ENCODE measurements at regions not wholly inside any gene's neighbourhood (a gene's known extent, or its start where the extent isn't known, plus 50 kb on each side); places are given as distances from the start of the nearest gene placed in this dataset.

GRCh38 chr6:118740372-118740771 lies 89.0 kb upstream of the CEP85L start:
- Mint-ChIP-seq H3K4me1 (peaks cover 43% of the 10 kb centered on the region), H3K27ac (peak overlapping the region in 1 of 7 donors; percentile 7), H3K27me3 (ENCODE audit: low read depth in 3 of 3) (peaks cover 0 to 1% (median 0%) of the 10 kb centered on the region in 3 donors), H3K36me3 (peaks cover 2 to 4% of the 10 kb centered on the region in 2 donors), H3K4me3 (no peak overlapping the region), H3K9me3 (peaks cover 0 to 4% (median 0%) of the 10 kb centered on the region in 7 donors)
- H3K9me3 ChIP-seq (replicated peaks in 1 of 2; ENCODE audit: control insufficient read depth in 1 of 2, insufficient read depth in 1 of 2, low read length in 2 of 2) = no peaks in the 10 kb centered on the region
- no peak overlapping the region for H3K9ac ChIP-seq (ENCODE audit: insufficient read depth, low read length, poor library complexity, severe bottlenecking)
- no peak for DNase-seq
- H3K27ac ChIP-seq (ENCODE audit: low read depth in 1 of 2, low read length in 2 of 2) = no peak overlapping the region
- WGBS (ENCODE audit: insufficient coverage) = no CpG with 5 or more reads among the region's 3 CpGs
- TF ChIP-seq CTCF (IDR thresholded peaks at IDR 0.05) = no peak
- no peaks in the 10 kb centered on the region for H3K36me3 ChIP-seq (replicated peaks in 1 of 2; ENCODE audit: control insufficient read depth in 1 of 2, insufficient read depth in 2 of 2, low read length in 2 of 2)
- H3K27me3 ChIP-seq (ENCODE audit: control insufficient read depth in 2 of 2, insufficient read depth in 2 of 2, low read length in 2 of 2) = no peaks in the 10 kb centered on the region
- H3K79me2 ChIP-seq (ENCODE audit: insufficient read depth, low read length) = no peaks in the 10 kb centered on the region
- intact Hi-C loops (cut with micrococcal nuclease) = no loop called here
- no peaks in the 10 kb centered on the region for H4K20me1 ChIP-seq (ENCODE audit: insufficient read depth, low read length)
- no peak overlapping the region for H2AFZ ChIP-seq (ENCODE audit: insufficient read depth, low read depth, low read length, poor library complexity, severe bottlenecking)
- H3K4me1 ChIP-seq (ENCODE audit: control insufficient read depth in 1 of 2, insufficient read depth in 2 of 2, low read length in 2 of 2) = peaks cover 22 to 37% of the 10 kb centered on the region in 2 donors
- H3K4me3 ChIP-seq (replicated peaks in 1 of 3; ENCODE audit: low read depth in 2 of 3, low read length in 3 of 3) = no peak overlapping the region
- H3K4me2 ChIP-seq (replicated peaks; ENCODE audit: extremely low read depth, low read length, poor library complexity, severe bottlenecking) = no peak overlapping the region

GRCh38 chr6:118739696-118740353 lies 88.4 kb upstream of the CEP85L start:
- Histone ChIP-seq H3K9ac (ENCODE audit: insufficient read depth, low read length, poor library complexity, severe bottlenecking) (no peak overlapping the region), H3K4me2 (replicated peaks; ENCODE audit: extremely low read depth, low read length, poor library complexity, severe bottlenecking) (no peak overlapping the region), H3K9me3 (replicated peaks in 1 of 2; ENCODE audit: control insufficient read depth in 1 of 2, insufficient read depth in 1 of 2, low read length in 2 of 2) (no peaks in the 10 kb centered on the region), H3K36me3 (replicated peaks in 1 of 2; ENCODE audit: control insufficient read depth in 1 of 2, insufficient read depth in 2 of 2, low read length in 2 of 2) (no peaks in the 10 kb centered on the region), H3K27me3 (ENCODE audit: control insufficient read depth in 2 of 2, insufficient read depth in 2 of 2, low read length in 2 of 2) (no peaks in the 10 kb centered on the region), H3K79me2 (ENCODE audit: insufficient read depth, low read length) (no peaks in the 10 kb centered on the region), H3K4me1 (ENCODE audit: control insufficient read depth in 1 of 2, insufficient read depth in 2 of 2, low read length in 2 of 2) (peaks cover 17 to 32% of the 10 kb centered on the region in 2 donors), H2AFZ (ENCODE audit: insufficient read depth, low read depth, low read length, poor library complexity, severe bottlenecking) (no peak overlapping the region), H3K27ac (ENCODE audit: low read depth in 1 of 2, low read length in 2 of 2) (no peak overlapping the region), H4K20me1 (ENCODE audit: insufficient read depth, low read length) (no peaks in the 10 kb centered on the region), H3K4me3 (replicated peaks in 1 of 3; ENCODE audit: low read depth in 2 of 3, low read length in 3 of 3) (no peak overlapping the region)
- DNase-seq = no peak
- Mint-ChIP-seq H3K27ac (no peak overlapping the region), H3K9me3 (peaks cover 0 to under 1% (median 0%) of the 10 kb centered on the region in 7 donors), H3K4me1 (peaks cover 42% of the 10 kb centered on the region), H3K4me3 (no peak overlapping the region), H3K36me3 (peaks cover 0 to 2% of the 10 kb centered on the region in 2 donors), H3K27me3 (ENCODE audit: low read depth in 3 of 3) (peaks cover 0 to 1% (median 0%) of the 10 kb centered on the region in 3 donors)
- 83% methylated on average over 1 of the region's 2 CpGs for WGBS (ENCODE audit: insufficient coverage)
- intact Hi-C loops (cut with micrococcal nuclease) = loop anchor here in 1 of 2 donors (5.0 kb wide), 1 partner anchor 32 kb away; no protein-coding TSS in a partner anchor
- no peak for TF ChIP-seq CTCF (IDR thresholded peaks at IDR 0.05)

Data from CD14-positive monocyte (primary cell).